ENCODE measurements at regions not wholly inside any gene's neighbourhood (a gene's known extent, or its start where the extent isn't known, plus 50 kb on each side); places are given as distances from the start of the nearest gene placed in this dataset.
"Not testable (repeated sequence)": the region's sequence is repeated elsewhere in the genome, so short reads cannot be mapped to it uniquely, and the experiment has no call there.

DNA sequence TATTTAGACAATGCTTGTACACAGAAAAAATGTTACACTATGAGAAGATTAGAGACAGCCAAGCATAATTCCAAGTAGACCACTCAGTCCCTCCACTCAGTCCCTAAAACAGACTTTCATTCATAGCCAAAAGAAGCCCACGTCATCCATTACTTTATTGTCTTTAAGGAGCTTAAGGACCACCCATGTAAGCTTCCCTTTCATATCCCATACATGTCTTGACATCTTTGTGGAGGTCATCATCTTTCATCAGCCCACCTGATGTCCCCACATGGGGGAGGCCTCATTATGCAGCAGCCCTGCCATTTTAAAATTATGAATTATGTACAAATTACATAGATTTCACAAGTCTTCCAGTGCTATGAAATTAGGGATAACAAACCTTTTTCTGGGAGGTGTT, 92.6 kb upstream of the PALMD start:
- no peaks in the 10 kb centered on the region for H3K27me3 ChIP-seq

DNA sequence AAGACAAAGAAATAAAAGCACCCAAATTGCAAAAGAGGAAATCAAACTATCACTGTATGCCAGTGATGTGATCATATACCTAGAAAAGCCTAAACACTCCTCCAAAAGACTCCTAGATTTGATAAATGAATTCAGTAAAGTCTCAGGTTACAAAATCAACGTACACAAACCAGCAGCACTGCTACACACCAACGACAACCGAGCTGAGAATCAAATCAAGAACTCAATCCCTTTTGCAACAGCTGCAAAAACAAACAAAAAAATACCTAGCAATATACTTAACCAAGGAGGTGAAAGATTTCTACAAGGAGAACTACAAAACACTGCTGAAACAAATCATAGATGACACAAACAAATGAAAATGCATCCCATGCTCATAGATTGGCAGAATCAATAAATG, 92.1 kb upstream of the PALMD start:
- ATAC-seq; H3K27me3 ChIP-seq; intact Hi-C loops (cut with DNase I); H3K4me3 ChIP-seq; H3K4me1 ChIP-seq; H3K36me3 ChIP-seq; DNase-seq; H3K9me3 ChIP-seq; H3K27ac ChIP-seq: not testable (repeated sequence)

More for the DNA sequence above, 92.6 kb upstream of the PALMD start:
- no peaks in the 10 kb centered on the region for H3K4me1 ChIP-seq
- H3K4me3 ChIP-seq, result no peak overlapping the region
- no peak overlapping the region for H3K27ac ChIP-seq
- ATAC-seq (no peak), DNase-seq (no peak)
- intact Hi-C loops (cut with DNase I), result no loop called here
- TF ChIP-seq, protein P1, sequence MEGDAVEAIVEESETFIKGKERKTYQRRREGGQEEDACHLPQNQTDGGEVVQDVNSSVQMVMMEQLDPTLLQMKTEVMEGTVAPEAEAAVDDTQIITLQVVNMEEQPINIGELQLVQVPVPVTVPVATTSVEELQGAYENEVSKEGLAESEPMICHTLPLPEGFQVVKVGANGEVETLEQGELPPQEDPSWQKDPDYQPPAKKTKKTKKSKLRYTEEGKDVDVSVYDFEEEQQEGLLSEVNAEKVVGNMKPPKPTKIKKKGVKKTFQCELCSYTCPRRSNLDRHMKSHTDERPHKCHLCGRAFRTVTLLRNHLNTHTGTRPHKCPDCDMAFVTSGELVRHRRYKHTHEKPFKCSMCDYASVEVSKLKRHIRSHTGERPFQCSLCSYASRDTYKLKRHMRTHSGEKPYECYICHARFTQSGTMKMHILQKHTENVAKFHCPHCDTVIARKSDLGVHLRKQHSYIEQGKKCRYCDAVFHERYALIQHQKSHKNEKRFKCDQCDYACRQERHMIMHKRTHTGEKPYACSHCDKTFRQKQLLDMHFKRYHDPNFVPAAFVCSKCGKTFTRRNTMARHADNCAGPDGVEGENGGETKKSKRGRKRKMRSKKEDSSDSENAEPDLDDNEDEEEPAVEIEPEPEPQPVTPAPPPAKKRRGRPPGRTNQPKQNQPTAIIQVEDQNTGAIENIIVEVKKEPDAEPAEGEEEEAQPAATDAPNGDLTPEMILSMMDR (IDR thresholded peaks at IDR 0.05), result no peak
- no peaks in the 10 kb centered on the region for H3K36me3 ChIP-seq
- H3K9me3 ChIP-seq, result no peaks in the 10 kb centered on the region

DNA sequence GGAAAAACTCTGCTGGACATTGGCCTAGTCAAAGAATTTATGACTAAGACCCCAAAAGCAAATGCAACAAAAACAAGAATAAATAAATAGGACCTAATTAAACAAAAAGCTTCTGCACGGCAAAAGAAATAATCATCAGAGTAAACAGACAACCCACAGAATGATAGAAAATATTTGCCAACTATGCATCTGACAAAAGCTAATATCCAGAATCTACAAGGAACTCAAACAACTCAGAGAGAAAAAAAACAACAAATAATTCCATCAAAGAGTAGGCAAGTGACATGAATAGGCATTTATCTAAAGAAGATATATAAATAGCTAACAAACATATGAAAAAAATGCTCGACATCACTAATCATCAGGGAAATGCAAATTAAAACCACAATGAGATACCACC, 91.2 kb upstream of the PALMD start:
- ATAC-seq, result no peak
- Histone ChIP-seq H3K27ac (no peak overlapping the region), H3K36me3 (no peaks in the 10 kb centered on the region), H3K4me1 (no peaks in the 10 kb centered on the region), H3K4me3 (no peak overlapping the region), H3K9me3 (no peaks in the 10 kb centered on the region), H3K27me3 (no peaks in the 10 kb centered on the region)
- DNase-seq, result no peak
- TF ChIP-seq, protein P1 (IDR thresholded peaks at IDR 0.05), result no peak
- intact Hi-C loops (cut with DNase I), result no loop called here

DNA sequence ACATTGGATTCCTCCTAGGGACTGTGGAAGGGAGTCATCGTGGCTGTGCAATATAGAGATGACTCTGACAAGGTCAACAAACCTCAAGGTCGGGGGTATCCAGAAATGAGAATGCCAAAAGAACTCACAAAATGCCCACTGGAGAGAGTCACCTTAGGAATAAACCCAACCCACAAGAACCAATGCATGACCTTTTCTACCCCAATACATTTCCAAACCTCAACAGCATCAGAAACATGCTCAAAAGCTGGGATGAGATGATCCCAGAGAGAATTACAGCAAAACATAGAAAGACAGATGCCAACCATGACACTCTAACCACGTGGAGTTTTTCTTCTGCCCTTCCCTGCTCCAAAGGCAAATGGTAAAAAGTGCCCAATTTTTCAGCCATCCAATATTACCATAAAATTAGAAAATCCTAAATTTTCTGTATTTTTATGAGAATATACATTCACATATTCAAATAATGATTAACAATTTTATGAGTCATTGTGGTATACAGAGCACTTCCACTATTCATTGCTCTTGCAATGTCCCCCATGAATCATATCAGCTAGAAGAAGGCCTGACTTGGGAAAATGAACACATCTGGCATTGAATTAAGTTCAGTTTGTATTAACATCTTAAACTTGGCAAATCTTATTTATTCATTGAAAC, 88.2 kb upstream of the PALMD start:
- H3K27ac ChIP-seq, result no peak overlapping the region
- H3K4me1 ChIP-seq, result no peaks in the 10 kb centered on the region
- no peaks in the 10 kb centered on the region for H3K36me3 ChIP-seq
- ATAC-seq (peak; percentile 27), DNase-seq (no peak)
- peaks cover 0 to 4% of the 10 kb centered on the region in 2 donors for H3K9me3 ChIP-seq
- no peak overlapping the region for H3K4me3 ChIP-seq
- TF ChIP-seq, protein P1 (IDR thresholded peaks at IDR 0.05), result no peak
- no peaks in the 10 kb centered on the region for H3K27me3 ChIP-seq
- intact Hi-C loops (cut with DNase I), result no loop called here

DNA sequence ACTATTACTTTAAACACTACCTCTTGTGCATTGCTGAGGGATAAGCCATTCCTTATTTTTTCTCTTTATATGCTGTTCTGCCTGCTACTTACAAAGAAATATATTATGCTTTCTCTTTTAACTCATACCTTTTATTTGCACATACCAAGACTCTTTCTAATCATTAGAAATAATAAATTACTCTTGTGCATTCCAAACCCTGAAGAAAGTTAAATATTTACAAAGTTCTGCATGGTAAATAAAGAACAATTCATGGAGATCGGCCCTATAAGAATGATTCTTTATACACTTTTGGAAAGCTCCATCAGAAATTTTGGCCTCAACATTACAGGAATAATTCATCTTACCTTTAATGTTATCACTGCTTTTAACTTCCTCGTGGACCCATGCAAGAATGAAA, 86.7 kb upstream of the PALMD start:
- ATAC-seq, result no peak
- TF ChIP-seq, protein P1 (IDR thresholded peaks at IDR 0.05), result no peak
- Histone ChIP-seq H3K27ac (no peak overlapping the region), H3K36me3 (no peaks in the 10 kb centered on the region), H3K27me3 (no peaks in the 10 kb centered on the region), H3K4me1 (no peaks in the 10 kb centered on the region), H3K4me3 (no peak overlapping the region), H3K9me3 (peaks cover 0 to 7% of the 10 kb centered on the region in 2 donors)
- intact Hi-C loops (cut with DNase I), result no loop called here
- DNase-seq, result no peak

Data from left lung (tissue), 4 donors.